DMS 273 (cell line): ENCODE measurements at regions not wholly inside any gene's neighbourhood (a gene's known extent, or its start where the extent isn't known, plus 50 kb on each side); places are given as distances from the start of the nearest gene placed in this dataset.

Experiments
- DNase-seq: peaks from one replicate; lab custom pipeline; 2025; ENCODE audit not compliant: unreplicated experiment; lab: John Stamatoyannopoulos, UW

DNA sequence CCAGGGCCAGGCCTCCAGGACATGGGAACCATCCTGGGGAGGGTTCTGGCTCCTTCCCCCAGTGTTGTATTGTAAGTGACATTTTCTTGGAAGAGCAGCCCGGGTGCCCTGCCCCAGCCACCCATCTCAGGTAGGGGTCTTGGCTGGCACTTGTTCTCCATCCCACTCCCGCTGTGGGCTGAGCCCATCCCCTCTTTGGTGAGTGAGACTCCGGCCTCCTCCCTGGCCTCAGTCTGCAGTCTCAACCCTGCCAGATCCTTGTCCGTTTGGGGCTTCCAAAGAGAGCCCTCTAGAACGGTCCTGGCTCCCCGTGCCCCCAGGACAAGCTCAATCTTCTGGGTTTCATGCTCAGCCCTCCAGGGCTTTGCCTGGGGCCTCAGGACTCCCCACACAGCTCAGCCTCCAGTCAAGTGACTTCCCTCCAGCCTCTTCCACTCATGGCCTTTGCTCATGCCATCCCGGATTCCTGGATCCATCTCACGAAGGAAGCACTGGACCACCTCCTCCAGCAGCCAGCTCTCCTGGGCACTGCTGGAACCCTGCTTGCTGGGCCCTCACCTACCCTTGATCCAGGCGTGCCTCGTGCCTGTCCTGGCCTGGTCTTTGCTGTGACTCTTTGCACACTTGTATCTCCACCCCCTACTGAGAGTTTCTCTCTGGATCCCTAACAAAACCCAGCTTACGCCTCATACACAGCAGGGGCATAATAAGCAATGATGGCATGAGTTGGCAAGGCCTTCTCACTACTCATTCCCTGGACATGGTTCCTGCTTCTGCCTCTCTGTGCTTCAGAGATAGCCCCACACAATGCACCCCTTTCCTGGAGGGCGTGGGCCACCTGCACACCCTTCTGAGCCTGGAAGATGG is 297.4 kb upstream of the RTL1 start:
- no peak for DNase-seq

DNA sequence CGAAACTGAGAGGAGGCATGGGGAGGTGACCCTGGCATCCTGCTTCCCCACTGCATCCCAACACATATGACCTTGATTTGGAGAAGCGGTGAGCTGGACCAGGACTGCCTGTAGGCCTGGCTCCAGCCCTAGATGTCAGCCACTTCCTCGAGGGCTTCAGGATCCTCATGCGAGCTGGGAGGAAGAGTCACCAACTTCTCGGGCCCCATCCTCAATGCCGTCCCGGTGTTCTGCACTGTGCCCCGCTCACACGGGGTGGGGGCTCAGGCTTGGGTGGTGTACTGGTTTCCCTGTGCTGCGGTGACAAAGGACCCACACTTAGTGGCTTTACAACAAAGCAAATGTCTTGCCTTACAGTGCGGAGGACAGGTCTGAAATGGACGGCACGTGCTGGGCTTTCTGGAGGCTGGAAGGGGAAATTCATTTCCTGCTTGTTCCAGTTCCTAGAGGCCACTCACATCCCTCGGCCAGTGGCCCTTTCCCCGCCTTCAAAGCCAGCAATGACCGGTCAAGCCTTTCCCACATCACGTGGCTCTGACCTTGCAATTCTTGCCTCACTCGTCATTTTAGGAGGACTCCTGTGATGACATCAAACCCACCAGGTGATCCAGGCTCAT is 298.1 kb upstream of the RTL1 start:
- DNase-seq, result no peak

DNA sequence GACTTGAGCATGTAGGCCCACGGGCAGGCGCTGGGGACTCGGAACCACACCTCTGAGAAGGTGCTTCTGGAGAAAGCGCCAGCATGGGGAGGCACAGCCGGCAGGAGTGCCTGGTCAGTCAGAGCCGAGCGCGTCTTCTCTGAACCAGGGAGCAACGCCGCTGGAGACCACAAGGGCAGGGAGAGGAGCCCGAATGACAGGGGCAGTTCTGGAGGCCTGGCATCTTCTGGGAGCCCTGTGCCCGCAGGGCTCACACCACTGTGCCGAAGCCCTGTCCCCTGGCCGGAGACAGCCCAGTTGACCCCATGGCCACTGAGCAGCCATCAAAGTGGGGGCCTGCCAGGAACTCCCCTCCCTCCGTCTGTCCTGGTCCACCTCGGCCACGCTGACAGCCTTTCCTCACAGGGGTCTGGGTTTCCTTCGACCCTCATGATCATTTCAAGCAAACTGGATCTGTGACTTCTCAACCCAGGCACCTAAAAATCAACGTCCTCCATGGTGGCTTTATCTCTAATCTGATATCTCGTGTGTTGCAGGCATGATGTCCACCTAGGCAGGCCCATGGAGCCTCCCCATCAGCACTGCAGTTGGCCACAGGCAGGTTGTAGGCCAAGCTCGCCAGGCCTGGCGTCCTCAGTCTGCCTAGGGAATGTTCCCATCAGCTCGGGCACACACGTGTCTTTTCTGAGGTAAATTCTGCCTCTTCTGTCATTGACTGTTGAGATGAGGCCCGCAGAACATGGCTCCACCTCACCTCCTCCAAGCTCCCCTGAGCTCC is 299.3 kb upstream of the RTL1 start:
- DNase-seq, result no peak

DNA sequence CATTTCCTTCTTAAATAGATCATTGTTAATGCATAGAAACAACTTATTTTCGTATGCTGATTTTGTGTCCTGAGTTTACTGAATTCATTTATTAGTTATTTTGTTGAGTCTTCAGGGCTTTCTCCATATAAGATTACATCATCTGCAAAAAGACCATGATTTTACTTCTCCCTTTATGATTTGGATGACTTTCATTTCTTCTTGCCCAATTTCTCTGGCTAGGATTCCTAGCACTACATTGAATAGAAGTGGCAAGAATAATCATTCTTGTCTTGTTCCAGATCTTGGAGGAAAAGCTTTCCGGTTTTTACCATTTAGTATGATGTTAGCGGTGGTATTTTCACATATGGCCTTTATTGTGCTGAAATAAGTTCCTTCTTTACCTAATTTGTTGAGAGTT is 303.0 kb upstream of the RTL1 start:
- DNase-seq, result no peak

DNA sequence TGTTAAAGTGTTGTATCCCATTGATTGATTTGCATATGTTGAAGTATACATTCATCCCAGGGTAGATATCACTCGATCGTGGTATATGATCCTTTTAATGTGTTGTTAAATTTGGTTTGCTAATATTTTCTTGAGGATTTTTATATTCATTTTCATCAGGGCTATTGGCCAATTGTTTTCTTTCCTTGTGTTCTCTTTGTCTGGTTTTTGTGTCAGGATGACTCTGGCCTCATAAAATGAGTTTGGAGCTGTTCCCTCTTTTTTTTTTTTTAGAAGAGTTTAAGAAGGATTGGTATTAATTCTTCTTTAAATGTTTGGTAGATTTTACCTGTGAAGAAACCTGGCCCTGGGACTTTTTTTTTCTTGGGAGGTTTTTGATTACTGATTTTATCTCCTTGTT is 303.5 kb upstream of the RTL1 start:
- no peak for DNase-seq

DNA sequence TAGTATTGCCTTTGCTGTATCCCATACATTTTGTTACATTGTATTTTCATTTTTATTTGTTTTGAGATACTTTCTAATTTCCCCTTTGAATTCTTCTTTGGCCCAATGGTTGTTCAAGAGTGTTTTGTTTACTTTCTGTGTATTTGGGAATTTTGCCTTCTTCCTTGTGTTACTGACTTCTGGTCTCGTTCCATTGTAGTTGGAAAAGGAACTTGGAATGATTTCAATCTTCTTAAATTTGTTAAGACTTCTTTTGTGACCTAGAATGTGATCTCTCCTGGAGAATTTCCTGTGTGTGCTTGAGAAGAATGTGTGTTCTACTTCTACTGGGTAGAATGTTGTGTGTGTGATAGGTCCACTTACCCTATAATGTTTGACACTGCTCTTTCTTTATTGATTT is 304.4 kb upstream of the RTL1 start:
- DNase-seq, result no peak

DNA sequence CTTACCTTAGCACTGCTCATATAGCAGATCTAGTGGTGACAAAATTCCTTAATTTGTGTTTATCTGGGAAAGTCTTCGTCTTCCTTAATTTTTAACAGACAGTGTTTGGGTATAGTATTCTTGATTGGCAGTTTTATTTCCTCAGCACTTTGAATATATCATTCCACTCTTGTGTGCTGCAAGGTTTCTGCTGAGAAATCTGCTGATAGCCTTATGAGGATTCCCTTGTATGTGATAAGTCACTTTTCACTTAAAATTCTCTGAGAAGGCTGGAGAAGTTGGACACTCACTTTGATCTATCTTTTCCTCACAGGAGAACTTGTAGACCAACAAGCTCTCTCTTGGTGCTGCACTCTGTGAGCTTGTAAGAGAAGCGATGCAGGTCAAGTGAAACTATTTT is 306.1 kb upstream of the RTL1 start:
- DNase-seq, result no peak

DNA sequence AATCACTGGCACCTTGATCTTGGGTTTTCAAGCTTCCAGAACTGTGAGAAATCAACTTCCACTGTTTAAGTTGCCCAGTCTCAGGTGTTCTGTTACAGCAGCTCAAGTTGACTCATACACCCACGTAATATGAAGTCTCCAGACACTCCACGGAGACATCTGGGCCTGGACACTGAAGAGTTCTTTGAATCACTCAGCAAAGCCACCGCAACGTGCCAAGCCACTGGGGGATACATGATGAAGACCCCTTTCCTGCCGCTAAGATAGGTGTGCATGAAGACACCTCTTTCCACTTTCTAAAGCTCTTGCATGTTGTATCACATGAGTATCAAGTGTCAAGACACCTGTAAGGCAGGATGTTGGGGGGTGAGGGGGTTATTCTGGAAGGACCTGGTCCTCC is 311.7 kb upstream of the RTL1 start:
- DNase-seq, result no peak

DNA sequence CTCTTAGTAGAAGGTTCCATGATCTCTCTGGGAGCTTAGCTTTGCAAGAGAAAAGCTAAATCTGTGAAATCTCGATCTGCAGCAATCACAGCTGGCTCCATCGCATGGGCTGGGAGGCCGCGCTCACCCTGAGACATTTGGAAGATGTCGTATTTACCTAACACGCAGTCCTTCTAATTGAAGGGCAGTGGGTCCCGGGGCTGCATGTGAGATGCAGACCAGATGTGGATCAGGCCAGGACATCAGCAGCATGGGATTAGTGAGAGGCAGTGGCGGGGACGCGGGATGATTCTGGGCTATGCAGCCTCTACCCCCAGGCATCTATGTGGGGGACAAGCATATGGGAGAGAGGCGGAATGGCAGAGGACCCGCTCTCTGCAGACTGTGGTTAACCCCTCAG is 312.4 kb upstream of the RTL1 start:
- no peak for DNase-seq

DNA sequence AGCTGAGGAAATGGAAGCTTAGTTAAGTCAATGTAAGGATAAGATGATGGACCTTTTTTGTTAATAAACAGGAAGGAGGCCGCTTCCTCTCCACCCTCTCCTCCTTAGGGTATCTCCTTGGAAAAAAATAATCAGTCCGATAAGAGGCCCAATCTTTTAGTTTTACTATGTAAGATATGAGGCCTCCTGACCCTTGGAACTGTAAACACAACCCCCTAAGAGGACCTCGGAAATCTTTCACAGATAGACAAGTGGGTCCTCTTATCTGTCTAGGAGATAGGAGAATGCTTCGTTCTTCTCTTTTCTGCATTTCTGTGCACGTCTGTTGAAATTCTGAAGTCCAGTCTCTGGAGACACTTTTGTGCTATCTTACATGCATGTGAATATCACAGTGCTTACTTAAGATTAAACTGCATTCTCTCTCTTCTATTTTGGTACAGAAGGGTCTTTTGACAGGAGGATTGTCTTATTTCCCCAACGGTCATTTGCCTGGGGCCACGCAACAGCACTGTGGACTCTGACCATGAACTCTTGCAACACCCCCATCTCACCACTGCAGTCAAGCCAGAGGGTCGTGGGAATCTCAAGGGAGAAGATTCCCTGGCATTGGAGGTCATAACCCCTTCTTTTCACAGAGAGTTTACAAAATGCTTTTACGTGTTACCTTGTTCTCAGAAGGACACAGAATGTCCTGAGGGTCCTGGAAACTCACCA is 313.0 kb upstream of the RTL1 start:
- DNase-seq, result no peak

DNA sequence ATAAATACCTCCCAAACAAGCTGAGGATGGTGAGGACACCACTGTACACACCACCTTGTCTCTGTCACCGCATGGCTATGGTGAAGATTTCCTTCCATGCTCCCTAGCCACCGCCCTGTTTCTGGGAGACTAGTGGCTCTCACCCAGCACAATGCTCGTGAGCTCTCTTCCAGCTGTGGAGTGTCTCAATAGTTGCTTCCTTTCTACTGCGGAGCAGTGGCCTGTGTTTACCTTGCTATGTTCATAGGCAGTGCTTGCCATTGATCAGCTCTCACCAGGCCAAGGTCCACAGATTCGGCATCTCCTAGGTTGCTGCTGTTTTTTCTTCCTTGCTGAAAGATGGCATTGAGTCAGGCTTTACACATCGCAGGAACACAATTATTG is 313.6 kb upstream of the RTL1 start:
- DNase-seq, result no peak

DNA sequence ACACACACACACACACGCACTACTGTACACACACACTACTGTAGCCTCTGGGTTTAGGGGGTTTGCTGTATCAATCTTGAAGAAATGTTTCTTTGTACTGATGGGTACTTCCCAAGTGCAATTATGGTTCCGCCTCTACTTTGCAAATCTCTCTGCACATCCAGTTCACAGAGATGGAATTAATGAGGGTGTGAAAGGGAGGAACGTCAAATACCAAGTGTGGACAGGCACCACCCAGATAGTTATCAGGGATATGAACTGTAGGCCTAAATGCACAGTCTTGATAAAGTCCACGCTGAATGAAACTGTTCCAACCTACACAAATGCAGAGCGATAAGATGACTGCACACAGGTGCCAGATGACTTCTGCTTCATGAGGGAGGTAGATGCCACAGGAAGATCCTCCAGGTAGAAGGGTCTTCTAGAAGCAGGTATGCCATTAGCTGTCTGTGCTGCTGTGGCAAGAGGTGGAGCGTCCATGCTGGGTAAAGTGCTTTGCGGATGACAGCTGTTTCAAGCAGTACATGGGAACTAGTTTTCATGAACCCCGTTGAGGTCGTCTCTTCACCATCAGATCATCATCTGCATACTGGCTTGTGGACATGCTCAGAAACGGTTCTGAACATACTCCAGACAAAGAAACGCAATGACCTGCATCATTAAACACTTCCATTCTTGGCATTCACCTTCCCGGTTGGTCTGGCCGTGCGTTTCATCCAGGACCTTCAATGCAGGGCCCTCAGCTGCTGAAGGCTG is 314.3 kb upstream of the RTL1 start:
- DNase-seq, result no peak

DNA sequence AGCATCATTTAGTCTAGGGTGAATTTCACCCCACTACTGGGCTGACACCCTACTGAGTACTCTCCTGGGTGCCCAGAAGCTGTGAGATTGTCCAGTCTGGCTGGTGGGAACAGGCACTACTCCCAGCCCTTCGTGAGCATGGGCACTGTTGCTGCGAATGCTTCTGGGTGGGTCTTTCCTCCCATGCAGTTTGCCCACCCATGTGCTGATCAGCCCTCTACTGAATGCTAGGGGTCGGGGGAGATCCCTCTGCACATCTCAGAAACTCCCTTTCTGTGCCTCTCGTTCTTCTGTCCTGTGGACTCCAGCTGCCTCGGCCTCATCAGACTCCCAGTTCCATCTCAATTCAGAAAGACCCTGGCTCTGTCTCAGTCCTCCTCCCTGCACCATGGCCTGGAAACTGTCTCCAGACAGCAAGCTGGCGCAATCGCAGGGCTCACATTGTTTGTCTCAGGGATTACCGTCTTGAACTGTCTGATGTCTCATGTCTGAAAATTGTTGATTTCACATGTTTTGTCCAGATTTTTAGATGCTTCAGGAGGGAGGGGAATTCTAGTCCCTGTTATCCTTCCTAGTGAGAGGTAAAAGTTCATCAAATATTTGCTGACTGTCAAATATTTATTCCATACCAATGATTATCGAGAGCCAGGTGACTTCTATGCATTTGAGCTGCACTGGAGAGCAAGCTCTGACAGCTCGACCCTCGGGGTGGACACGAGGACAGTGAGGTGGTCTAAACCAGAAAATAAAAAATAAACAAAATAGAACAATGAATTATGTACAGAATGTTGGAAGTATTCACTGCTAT is 316.6 kb upstream of the RTL1 start:
- DNase-seq, result no peak

DNA sequence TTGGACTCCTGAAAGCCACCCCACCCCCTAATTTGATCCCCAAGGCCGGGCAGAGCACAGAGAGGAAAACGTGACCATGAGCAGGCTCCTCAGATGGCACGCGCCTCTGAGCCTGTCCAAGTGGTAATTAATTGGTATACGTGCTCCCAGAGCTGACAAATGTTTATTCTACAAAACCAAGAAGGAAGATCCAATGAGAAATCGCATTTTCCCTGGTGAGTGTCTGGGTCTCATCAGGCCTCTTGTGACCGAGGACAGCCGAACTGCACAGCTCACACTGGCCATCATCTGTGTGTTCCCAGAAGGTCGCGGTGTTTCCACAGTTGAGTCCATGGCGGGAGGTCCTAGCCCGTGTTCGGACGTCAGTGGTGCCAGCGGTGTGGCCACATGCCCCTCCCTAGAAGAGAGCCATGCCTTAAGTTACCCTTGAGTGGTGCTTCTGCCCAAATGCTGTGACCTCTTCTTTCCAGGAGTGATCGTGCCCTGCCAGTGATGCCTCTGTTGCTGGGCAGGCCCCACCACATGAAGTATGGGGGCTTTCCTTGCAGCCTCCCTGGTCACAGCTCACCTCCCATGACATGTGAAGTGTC is 317.5 kb upstream of the RTL1 start:
- no peak for DNase-seq

DNA sequence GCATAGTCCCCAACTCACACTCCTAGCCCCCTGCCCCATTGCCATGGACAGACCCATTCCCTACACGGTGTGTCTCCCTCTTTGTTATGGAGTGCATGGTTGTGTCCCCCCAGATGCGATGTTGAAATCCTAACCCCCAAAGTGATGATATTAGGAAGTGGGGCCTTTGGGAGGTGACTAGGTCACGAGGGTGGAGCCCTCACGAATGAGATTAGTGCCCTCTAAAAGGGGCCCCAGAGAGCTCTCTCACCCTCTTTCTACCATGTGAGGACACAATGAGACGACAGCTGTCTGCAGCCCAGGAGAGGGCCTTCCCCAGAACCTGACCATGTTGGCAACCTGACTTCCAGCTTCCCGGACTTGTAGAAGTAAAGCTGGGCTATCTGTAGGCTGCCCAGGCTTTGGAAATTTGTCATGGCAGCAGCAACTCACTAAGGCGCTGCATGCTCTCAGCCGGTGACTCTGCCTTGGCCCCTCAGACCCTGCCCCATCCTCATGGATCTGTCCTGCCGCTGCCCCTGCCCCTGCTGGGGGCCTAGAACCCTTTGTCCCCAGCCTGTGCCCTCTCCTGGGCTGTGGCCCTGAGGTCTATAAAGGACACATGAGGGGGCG is 318.1 kb upstream of the RTL1 start:
- DNase-seq, result no peak

DNA sequence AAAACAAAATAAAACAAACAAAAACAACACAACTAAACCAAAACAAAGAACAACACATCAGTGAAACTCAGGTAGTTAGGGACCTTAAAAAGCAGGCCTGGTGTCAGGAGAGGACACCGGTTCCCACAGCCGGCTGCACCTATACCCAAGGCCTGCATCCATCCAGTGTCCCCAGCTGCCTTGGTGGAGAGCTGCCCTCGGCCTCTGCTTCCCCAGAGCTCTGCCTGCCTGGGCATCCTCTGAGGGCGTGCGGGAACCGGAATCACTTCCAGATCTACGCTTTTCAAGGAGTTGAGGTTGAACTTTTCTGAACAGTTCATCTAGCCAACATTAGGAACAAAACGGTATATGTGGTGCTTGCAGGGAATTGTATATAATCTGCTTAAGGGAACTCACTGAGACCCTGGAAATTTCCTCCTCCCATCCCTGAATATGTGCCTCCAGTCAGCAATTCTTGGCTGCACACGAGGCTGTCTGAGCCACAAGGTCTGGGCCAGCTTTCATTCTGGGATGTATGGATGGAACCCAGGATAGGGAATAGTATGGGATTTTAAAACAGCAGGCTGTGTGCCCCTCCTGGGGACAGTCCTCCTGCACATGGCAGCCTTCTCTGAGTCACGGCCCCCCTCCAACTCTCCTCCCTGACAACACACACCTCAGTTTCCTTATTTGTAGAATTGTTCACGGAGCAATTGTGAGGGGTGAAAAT is 319.0 kb upstream of the RTL1 start:
- no peak for DNase-seq

DNA sequence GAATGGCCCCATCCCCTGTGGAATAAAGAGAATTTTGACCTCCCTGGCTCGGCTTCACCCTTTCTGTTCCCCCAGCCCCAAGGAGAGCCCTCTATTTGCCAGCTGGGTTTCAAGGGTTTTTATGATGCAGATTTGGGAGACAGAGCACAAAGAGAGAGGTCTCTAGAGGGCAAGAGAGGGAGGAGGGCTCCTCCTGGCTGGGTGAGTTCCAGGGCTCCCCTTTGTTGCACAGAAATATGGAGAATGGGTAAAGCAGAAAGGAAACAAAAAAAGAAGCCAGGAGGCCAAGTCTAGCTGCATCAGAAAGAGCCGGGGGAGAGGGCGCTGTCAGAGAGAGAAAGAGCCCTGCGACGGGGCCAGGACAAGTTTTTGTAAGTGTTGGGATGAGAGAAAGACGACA is 319.6 kb upstream of the RTL1 start:
- DNase-seq, result no peak

DNA sequence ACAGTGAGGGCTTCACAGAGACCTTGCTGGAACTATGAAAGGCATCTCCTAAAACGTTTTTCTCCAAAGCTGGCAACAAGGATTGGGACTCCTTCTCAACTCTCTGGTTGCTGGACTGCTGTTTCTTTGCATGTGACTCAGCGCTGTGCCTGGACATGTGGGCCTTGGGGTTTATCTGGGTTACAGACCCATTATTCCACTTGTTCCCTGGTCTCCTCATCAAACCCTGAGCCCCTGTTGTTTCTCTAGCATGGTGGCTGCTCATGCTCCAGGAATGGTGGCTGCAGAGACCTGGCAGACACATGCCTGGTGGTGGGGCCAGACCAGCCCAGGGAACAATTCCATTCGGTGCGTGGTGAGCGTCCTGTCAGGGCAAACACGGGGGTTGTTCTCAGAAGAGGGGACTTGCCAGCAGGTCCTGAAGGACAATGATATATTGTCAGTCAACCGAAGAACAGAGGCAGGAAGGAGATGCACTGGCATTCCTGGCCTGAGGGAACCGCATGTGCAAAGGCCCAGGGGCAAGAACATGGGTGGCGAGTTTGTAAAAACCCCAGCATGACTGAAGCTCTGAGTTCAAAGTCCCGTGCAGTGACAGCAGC is 320.1 kb upstream of the RTL1 start:
- DNase-seq, result no peak
